HFF-Myc (cell line): ENCODE measurements at regions not wholly inside any gene's neighbourhood (a gene's known extent, or its start where the extent isn't known, plus 50 kb on each side); places are given as distances from the start of the nearest gene placed in this dataset.

Experiments used
- DNase-seq: peaks from one replicate; pipeline ENCODE4 v3.0.0-alpha.2; 2011; ENCODE audit warnings: low read depth; ENCODE audit errors: extremely low read depth
- H3K4me3 ChIP-seq: replicated peaks from 2 replicates; pipeline ENCODE4 v1.5.1; 2011; ENCODE audit warnings: low read depth, mild to moderate bottlenecking, control low read depth, low read length
- TF ChIP-seq, protein P1 (sequence below): IDR thresholded peaks from 2 replicates; pipeline ENCODE4 v1.5.1; 2012; ENCODE audit warnings: mild to moderate bottlenecking, low read depth, low read length, control low read depth; ENCODE audit errors: missing control alignments

DNA sequence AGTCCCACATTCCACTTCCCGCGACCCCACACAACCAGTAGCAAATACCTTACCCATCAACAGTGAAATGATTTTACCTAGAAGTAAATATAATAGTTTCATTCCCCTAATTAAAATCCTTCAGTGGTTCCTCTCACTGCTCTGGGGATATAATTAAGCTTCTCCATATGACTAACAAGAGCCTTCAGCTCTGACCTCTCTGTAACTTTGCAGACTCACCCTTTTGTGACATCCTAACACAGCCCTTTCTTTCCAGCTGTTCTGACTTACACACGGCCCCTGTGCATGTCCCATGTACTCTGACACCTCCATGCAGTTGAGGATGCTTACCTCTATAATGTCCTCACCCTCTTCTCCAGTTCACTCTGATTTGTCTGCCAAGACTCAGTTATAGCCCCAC is 137.3 kb upstream of the SPAG17 start:
- TF ChIP-seq, protein P1, sequence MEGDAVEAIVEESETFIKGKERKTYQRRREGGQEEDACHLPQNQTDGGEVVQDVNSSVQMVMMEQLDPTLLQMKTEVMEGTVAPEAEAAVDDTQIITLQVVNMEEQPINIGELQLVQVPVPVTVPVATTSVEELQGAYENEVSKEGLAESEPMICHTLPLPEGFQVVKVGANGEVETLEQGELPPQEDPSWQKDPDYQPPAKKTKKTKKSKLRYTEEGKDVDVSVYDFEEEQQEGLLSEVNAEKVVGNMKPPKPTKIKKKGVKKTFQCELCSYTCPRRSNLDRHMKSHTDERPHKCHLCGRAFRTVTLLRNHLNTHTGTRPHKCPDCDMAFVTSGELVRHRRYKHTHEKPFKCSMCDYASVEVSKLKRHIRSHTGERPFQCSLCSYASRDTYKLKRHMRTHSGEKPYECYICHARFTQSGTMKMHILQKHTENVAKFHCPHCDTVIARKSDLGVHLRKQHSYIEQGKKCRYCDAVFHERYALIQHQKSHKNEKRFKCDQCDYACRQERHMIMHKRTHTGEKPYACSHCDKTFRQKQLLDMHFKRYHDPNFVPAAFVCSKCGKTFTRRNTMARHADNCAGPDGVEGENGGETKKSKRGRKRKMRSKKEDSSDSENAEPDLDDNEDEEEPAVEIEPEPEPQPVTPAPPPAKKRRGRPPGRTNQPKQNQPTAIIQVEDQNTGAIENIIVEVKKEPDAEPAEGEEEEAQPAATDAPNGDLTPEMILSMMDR = no peak
- H3K4me3 ChIP-seq = no peak overlapping the region
- DNase-seq = no peak

DNA sequence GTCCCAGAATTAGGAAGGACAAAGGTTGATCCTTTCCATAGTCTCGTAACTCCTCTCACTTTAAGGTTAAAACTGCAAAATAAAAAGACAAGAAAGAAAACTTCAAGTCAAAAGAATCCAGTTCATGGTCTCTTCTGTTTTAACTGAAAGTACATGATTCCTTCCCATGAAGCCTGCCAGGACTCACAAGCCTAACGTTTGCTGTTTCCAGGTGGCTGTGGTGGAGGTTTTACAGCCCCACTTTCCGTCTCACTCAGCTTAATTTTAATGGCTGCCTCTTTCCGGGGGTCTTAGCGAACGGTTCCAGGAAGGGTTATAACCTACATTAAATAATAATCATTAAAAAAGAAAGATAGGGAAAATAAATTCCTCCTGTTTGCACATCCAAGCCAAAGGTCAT is 136.8 kb upstream of the SPAG17 start:
- no peak overlapping the region for H3K4me3 ChIP-seq
- no peak for DNase-seq
- TF ChIP-seq, protein P1 = no peak

DNA sequence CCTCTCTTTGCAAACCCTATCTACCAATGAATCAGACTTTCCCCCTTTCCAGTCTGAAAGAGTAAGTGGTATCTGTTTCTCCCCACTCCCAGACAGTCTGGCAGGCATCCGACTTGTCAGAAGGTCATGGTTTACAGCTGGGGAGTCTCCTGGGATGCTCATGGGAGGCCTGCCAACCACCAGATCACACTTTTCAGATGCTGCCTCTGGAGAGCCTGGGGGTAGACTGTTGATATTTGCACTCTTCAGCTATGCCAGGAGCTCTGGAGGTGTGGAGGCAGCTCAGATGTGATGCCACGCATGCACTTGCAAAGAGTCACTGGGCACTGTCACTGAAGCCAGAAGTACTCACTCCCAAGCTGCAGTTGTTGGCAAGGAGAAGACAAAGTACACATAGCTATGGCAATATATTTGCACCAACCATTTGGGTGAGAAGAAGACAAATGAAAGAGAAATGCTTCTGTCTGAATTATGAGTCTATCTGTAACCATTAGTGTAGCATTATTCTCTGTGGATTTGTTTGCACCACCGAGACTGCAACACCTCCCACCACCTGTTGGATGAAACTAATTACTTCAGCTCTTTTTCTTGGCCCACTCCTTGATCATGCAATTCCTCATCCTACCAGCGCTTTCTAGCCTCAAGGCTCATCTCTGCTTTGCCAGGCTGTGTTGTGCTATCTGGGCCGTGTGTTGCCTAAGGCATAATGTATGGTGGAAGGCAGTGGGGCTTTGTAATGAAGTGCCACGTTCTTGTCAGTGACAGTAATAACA is 133.0 kb upstream of the SPAG17 start:
- no peak overlapping the region for H3K4me3 ChIP-seq
- DNase-seq = no peak

DNA sequence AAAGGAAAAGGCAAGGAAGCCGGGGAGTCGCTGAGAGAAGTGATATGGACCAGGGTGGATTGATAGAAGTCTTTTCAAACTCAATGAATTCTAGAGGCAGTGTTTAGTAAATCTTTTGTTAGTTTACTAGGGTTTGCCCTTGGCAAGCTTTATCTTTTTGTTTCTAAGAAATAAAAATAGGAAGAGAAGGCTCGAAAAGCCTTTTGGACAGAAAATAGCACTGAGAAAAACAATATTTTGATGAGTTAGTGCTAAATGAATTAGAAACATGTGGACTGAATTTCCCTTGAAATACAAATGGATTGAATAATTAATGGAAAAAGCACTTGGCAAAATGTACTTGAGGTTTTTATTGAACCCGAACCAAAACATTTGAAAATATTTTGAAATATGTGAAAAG is 121.8 kb upstream of the SPAG17 start:
- DNase-seq = no peak
- no peak overlapping the region for H3K4me3 ChIP-seq
- TF ChIP-seq, protein P1 = no peak

More for the DNA sequence above, 133.0 kb upstream of the SPAG17 start:
- TF ChIP-seq, protein P1 = no peak

DNA sequence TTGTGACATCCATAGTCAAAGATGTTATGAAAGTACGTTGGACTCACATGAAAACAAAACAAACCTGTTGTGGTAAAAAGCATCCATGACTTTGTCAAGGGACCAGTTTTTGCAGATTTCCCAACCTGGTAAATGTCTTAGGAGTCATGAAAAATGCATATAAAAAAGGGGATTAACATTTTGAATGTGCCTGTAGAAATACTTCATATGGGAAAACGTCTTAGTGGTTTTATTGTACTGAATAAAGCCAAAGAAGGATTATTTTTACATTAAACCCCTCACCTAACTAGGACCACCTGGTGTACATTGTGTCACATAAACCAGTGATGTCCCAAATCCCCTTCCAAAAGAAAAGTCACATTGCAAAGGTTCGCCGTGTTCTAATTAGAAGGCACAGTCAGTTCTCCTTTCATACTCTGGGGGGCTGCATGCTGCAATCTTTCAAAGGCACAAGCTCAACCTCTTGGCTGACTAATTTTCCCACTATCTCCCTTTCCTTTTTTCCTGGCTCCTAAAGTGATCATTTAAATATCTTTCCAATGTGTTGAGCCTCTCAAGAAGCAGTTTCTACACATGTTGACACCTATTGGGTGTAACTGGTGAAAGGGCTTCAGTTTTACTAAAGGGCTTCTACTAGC is 119.8 kb upstream of the SPAG17 start:
- DNase-seq = no peak
- no peak overlapping the region for H3K4me3 ChIP-seq
- TF ChIP-seq, protein P1 = peak; percentile 63

DNA sequence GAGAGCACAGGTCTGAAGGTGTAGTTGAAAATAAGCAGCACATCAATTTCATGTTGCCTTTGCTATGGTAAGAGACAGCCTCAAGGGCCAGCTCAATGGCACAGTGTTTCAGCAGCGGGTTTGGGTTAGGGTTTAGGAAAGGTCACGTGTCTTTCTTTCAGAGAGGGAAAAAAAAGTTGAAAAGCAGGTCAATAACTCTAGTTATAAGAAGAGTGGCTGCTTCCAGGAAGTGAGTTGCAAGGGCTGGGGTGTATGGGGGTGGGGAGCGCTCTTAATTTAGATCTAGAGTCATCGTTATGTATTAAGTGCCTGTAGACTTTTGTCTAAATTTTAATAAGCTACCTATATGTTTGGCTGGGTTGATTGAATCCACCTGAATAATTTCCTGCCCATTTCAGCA is 118.5 kb upstream of the SPAG17 start:
- TF ChIP-seq, protein P1 = no peak
- DNase-seq = no peak
- H3K4me3 ChIP-seq = no peak overlapping the region
